HG03039 (cell line): ENCODE measurements at regions not wholly inside any gene's neighbourhood (a gene's known extent, or its start where the extent isn't known, plus 50 kb on each side); places are given as distances from the start of the nearest gene placed in this dataset.
"Not testable (repeated sequence)": the region's sequence is repeated elsewhere in the genome, so short reads cannot be mapped to it uniquely, and the experiment has no call there.

Source experiments
- ATAC-seq: cut with Tn5 transposase; IDR thresholded peaks from one replicate; pipeline ENCODE4 v1.9.1; 2021; ENCODE audit warnings: mild to moderate bottlenecking, moderate library complexity; ENCODE audit not compliant: unreplicated experiment

DNA sequence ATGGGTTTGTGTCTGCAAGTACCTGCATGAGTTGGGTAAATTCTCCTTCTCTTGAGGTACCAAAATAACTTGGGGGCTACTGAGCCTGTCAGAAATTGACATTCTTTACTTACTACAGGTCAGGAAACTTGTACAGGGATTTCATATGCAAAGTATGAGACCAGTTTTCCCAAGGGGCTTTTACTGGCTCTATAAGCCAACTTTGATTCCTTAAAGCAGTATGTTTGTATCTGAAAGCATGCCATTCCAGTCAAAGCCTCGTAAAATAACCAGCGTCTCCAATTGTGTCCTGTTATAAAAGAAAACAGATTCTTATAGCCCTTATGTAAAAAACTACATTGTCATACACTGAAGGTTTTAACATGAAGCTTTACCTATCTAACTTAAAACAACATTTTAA is 90.2 kb downstream of the ZNF467 start:
- no peak for ATAC-seq

DNA sequence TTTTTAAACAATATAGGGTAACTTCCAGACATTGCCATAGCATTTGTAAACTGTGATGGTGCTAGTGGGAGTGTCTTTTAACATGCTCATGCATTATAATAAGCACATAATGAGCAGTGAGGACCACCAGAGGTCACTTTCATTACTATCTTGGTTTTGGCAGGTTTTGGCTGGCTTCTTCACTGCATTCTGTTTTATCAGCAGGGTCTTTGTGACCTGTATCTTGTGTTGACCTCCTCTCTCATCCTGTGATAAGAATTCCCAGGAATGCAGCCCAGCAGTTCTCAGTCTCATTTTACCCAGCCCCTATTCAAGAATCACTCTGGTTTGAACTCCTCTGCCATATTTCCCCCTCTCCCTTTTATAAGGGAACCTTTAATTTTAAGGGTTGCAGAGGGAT is 91.3 kb downstream of the ZNF467 start:
- no peak for ATAC-seq

DNA sequence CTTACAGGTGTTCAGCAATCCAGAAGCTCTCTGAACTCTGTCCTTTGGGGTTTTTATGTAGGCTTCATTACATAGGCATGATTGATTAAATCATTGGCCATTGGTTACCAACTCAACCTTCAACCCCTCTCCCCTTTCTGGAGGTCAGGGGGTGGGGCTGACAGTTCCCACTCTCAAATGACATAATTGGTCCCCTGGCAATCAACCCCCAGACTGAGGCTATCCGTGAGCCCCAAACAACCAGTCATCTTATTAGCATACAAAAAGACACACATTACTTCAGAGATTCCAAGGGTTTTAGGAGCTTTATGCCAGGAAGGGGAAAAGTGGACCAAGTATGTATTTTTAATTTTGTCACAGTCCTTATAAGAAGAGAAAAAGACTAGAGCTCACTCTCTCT is 92.1 kb downstream of the ZNF467 start:
- no peak for ATAC-seq

DNA sequence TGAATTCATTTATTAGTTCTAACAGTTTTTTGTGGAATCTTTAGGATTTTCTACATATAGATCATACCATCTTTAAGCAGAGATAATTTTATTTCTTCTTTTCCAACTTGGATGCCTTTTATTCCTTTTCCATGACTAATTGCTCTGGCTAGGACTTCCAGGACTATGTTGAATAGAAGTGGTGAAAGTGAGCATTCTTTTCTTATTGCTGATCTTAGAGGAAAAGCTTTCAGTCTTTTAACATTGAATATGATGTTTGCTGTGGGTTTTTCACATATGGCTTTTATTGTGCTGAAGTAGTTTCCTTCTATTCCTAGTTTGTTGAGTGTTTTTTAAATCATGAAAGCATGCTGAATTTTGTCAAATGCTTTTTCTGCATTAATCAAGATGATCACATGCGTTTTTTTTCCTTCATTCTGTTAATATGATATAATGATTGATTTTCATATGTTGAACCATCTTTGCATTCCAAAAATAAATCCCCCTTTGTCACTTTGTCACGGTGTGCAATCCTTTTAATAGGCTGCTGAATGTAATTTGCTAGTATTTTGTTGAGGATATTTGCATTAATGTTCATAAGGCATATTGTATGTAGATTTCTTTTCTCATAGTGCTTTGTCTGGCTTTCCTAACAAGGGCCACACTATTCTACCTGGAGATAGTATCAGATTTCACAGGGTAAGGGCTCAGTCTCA is 92.9 kb downstream of the ZNF467 start:
- ATAC-seq, result no peak

DNA sequence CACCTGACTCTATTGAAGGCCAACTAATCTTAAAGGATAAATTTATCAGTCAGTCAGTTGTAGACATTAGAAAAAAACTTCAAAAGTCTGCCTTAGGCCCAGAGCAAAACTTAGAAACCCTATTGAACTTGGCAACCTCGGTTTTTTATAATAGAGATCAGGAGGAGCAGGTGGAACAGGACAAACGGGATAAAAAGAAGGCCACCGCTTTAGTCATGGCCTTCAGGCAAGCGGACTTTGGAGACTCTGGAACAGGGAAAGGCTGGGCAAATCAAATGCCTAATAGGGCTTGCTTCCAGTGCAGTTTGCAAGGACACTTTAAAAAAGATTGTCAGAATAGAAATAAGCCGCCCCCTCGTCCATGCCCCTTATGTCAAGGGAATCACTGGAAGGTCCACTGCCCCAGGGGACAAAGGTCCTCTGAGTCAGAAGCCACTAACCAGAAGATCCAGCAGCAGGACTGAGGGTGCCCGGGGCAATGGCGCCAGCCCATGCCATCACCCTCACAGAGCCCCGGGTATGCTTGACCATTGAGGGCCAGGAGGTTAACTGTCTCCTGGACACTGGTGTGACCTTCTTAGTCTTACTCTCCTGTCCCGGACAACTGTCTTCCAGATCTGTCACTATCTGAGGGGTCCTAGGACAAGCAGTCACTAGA is 98.5 kb downstream of the ZNF467 start:
- ATAC-seq, result not testable (repeated sequence)

DNA sequence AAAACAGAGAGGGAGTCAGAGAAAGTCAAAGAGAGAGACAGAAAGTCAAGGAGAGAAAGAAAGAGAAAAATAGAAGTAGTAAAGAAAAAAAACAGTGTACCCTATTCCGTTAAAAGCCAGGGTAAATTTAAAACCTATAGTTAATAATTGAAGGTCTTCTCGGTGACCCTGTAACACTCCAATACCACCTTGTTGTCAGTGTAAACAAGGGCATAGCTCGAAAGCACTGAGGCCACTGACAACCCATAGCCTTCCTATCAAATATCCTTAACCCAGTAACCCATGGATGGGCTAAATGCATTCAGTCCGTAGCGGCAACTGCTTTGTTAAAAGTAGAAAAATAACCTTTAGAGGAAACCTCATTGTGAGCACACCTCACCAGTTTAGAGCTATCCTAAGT is 100.4 kb downstream of the ZNF467 start:
- no peak for ATAC-seq

DNA sequence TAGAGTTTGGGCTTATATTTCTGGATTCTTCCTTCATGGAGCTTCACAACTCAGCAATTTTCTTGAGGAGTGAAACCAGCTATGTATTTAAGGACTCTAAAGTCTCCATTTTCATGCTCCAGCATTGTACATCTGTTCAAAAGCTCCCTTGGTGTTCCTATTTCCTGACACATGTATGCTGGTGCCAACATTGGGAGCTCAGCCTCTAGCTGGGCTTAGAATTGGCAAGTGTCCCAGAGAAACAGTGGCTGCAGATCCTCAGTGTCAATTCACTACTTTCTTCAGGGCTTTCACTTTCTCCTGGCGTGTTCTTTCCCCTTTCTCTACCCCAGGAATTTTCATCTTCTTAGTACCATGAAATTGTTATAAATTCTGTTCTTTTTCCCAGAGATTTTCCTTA is 103.1 kb downstream of the ZNF467 start:
- ATAC-seq, result no peak

DNA sequence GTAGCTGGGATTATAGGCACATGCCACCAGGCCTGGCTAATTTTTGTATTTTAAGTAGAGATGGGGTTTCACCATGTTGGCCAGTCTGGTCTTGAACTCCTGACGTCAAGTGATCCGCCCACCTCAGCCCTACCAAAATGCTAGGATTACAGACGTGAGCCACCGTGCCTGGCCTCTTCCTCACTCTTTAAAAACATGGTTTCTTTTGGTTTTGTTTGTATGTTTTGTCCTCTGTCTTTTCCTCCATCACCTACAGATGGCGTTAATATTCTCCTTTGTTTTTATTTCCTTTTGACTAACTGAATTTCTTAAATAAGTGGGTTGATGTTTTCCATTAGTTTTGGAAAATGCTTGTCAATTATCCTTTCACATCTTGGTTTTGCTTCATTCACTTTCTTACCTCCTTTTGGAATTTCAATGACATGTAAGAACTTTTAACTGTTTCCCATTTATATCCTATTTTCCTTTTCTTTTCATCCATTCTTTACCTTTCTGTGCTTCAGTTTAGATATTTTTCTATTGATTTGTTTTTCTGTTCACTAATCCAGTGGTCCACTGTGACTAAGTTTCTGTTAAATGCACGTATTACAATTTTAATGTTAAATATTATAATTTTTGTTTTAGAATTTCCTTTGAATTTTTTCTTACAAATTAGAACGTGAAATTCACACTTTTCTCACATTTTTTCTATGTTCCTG is 104.1 kb downstream of the ZNF467 start:
- no peak for ATAC-seq

DNA sequence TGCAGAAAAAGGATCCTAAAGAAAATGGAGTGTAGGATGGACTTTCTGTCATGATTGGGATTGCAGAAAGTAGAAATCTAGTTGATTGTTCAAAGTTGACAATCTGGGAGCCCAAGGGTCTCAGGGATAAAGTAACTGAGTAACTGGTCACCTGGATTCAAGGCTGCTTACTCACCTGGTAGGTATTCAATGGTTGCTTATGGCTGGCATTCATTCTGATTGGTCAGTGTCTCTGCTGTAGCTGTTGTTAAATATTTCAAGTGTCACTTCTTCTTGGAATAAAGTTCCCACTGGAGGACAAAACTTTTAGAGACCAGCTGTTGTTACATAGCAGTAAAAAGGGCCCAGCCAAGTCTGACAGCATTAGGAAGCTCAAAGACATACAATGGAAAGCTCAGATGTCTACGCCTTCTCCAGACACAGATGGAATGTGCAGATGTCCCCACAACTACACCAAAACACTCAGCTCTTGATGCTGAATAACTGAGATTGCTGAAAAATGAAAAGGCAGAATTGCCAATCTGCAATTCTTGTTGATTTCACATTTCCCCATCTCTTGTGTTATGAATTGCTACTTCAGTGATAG is 106.9 kb downstream of the ZNF467 start:
- no peak for ATAC-seq

DNA sequence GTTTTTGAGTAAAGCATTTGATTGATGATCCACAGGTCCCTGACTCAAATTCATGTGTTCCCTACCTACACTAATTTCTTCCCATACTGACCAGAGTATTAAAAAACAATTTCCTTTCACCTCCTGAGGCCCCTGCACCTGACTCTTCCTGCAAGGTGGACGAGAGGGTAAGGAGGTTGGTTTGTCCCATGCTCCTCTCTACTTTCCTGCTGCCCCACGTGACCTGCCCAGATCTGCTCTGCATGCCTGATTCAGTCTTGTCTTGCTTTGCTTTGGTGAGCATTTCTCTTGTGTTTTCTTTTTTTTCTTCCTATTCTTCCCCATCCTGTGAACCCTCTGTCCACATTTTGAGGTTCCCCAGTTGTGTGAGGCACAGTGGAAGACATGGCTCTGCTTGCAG is 107.8 kb downstream of the ZNF467 start:
- not testable (repeated sequence) for ATAC-seq

DNA sequence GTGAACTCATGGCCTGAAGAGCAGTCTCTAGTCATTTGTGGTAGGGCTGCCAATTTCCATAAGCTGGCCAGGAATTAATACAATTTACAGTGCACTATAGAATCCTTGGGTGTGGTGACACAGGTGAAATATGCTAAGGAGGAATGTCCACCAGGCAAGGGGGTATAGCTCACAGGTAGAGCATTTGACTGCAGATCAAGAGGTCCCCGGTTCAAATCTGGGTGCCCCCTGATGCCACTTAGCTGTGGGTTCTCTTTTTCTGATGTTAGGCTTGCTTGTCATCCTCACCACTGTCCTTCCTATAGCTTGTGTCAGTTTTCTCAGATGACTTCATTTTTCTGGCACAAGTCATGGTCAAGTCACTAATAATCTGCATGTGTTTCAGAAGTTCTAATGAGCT is 108.7 kb downstream of the ZNF467 start:
- ATAC-seq, result no peak

DNA sequence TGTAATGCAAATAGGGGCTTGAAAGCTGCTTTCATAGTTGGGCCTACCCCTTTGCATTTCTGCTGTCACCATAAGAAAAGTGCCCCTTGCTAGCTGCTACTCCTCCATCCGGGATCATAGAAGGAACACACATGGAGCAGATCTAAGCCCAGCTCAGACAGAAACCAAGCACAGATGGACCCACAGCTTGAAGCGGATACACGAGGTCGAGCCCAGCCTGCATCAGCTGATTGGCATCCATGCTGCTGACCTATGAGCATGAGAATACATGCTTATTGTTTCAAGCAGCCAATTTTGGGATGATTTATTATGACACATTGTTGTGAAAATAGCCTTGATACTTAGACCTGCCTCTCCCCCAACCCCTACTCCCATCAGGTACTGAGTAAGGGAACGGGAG is 109.2 kb downstream of the ZNF467 start:
- no peak for ATAC-seq

DNA sequence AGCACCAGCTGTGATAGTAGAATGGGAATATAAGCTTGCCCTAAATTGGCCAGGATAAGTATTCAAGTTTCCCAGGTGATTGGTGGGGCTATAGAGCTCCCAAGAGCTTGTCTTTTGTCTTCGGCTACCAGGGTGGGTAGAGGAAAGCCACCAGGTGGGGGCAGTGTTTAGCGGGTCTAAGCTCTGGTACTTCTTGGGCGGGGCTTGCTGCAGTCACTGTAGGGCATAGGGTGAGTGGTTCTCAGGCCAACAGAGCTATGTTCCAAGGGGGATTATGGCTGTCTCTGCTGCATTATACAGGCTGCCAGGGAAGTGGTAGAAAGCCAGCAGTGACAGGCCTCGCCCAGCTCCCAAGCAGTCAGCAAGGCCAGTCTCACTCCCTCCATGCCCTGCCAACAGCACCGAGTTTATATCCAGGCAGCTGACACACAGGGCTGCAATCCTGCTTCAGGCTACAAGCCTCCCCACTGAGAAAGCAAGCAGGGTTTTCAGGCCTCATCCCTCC is 110.7 kb downstream of the ZNF467 start:
- ATAC-seq, result peak; percentile 88

DNA sequence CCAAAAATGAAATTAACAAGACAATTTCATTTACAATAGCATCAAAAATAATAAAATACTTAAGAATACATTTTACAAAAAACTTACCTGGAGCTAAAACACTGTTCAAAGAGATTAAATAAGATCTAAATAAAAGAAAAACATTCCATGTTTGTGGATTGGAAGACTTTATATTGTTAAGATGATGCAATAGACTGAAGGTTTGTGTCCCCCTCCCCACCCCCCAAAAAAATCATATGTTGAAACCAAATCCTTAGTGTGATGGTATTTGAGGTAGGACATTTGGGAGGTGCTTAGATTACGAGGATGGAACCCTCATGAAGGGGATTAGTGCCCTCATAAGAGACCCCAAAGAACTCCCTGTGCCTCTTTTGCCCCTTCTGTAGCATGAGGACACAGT is 117.6 kb downstream of the ZNF467 start:
- no peak for ATAC-seq

DNA sequence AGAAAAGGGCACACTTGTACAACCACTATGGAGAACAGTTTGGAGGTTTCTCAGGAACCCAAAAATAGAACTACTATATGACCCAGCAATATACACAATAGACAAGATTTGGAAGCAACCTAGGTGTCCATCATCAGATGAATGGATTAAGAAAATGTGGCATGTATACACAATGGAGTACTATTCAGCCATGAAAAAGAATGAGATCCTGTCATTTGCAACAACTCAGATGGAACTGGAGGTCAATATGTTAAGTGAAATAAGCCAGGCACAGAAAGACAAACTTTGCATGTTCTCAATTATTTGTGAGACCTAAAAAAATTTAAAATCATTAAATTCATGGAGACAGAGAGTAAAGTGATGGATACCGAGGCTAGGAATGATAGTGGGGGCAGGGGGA is 118.8 kb downstream of the ZNF467 start:
- ATAC-seq, result no peak

DNA sequence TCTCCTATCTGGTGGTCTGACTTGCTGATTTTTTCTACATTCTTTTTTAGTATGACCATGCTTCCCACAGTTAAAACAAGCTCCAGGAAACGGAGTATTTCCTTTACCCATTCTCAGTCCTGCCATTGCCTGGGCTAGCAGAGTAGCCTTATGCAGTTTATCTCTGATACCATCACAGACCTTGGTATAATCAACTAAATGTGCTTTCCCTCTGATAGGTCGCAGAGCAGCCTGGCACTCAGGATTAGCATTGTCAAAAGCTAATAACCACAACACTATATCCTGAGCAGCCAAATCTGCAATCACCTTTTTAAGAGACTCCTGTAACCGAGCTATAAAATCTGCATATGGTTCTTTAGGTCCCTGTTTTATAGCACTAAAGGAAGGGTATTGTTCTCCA is 123.2 kb downstream of the ZNF467 start:
- ATAC-seq, result not testable (repeated sequence)

DNA sequence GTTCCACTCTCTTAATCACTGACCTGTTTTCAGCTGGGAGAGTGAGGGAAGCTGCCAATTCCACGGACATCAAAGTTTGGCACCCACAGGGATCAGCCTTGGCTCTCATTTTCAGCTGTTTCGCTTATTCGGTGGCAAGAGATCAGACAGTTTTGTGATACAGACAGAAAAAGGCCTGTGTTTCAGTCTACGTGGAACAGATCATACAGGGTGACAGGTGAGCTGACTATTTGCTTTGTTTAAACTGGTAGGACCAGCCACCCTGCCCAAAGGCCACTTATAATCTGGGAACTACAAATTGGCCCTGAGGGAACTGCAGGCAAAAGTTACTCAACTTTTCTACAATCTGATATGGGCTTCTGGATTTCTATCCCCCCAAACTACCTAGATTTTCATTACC is 128.6 kb downstream of the ZNF467 start:
- ATAC-seq, result no peak

DNA sequence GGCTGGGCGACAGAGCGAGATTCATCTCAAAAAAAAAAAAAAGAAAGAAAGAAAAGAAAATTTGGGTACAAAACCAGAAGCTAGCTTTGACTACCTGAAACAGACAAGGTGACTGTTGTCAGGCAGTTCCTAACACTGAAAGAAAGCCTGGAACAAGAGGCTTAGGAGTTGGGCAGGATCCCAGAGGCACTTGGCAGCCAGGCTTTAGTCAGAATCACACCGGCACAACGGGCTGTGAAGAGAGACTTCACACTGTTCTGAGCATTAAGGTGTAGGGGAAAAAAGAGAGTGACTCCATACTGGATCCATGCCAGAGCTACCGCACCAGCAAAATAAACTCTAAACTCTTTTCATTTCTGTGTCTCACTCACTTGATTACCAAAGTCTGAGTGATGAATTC is 130.8 kb downstream of the ZNF467 start:
- ATAC-seq, result no peak

DNA sequence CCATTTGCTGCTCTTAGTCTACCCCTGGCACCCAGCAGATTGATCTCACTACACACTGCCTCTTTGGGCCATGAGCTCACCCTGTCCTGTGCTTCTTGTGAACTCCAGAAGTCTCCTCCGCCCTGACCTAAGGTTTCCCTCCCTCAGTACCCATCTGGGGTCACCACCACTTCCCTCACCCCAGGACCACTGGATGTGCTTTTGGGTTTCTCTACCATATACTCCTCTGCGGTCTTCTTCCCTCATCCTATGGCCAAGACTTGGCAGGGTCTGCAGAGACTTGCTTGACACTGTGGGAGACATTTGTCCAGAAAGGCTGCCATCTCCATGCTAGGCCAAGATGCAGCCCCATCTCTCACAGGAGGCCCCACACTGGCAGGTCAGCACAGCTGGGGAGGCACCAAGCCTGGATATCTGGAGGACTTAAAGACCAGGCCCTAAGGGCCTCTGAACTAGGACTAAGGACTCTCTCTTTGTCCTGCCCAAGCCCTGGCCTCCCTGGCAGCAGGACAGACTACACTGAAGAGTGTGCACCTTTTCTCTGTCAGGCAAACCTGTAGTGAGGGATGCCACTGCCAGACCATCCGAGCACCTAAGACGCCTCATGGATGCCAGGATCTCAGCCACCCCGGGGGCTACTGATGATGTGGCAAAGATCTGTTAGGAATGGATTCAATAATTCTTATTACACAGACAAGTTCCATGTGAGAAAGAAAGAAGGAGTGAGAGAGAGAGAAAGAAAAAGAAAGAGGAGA is 134.6 kb downstream of the ZNF467 start:
- no peak for ATAC-seq

DNA sequence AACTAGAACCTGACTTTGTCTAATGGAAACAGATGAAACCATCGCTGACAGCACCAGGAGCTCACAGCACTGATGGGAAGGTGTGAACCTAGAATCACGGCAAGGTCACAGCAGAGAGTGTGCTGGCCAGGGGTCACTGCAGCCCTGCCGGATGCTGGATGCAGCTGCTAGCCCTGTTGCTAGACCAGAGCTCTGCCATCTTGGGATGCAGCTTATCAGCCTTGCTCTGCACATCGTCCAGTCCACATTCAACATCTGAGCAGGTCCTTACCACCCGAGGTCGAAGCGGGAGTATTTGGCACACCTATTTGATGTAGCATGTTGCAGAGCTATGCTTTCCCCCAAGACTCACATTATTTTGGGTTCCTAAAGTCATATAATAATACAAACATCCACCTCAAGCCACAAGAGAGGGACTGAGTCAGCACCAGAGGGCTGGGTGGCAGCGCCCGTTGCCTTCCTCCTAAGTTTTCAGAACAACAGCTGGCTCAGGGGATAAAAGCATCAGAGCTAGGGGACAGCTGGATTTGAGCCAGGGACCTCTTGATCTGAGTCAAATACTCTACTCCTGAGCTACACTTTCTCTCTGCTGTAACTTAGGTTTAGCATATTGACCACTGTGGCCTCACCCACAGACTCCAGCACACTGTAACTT is 135.3 kb downstream of the ZNF467 start:
- no peak for ATAC-seq
